WTC11 (cell line): ENCODE measurements at regions not wholly inside any gene's neighbourhood (a gene's known extent, or its start where the extent isn't known, plus 50 kb on each side); places are given as distances from the start of the nearest gene placed in this dataset.

Experiments used
- CBFB ChIP-seq: sonication (generic); formaldehyde crosslinking; IDR thresholded peaks from 2 replicates; pipeline ENCODE4 v1.8.1; 2022; ENCODE audit warnings: mild to moderate bottlenecking, low read depth, missing genetic modification reagents
- SOX15 ChIP-seq: fragments of 250-450 bp; sonication (Bioruptor Pico); IDR thresholded peaks from 2 replicates; pipeline ENCODE4 v1.9.0; 2021; ENCODE audit warnings: mild to moderate bottlenecking
- TEAD1 ChIP-seq: sonication (generic); formaldehyde crosslinking; IDR thresholded peaks from 2 replicates; pipeline ENCODE4 v1.8.0; 2022; ENCODE audit warnings: mild to moderate bottlenecking, missing genetic modification reagents
- ZNF121 ChIP-seq: sonication (generic); formaldehyde crosslinking; IDR thresholded peaks from 2 replicates; pipeline ENCODE4 v1.8.0; 2023; ENCODE audit warnings: missing genetic modification reagents
- ZNF219 ChIP-seq: sonication (generic); formaldehyde crosslinking; IDR thresholded peaks from 2 replicates; pipeline ENCODE4 v1.8.0; 2023; ENCODE audit warnings: missing genetic modification reagents, mild to moderate bottlenecking, borderline replicate concordance
- ZNF396 ChIP-seq: fragments of 250-450 bp; sonication (Bioruptor Pico); IDR thresholded peaks from 2 replicates; pipeline ENCODE4 v1.8.0; 2021; ENCODE audit warnings: mild to moderate bottlenecking, moderate library complexity, borderline replicate concordance
- ZNF671 ChIP-seq: fragments of 250-450 bp; sonication (Bioruptor Pico); IDR thresholded peaks from 2 replicates; pipeline ENCODE4 v1.8.0; 2021; ENCODE audit warnings: mild to moderate bottlenecking
- TF ChIP-seq, protein P1 (sequence below): fragments of 200-600 bp; IDR thresholded peaks from 2 replicates; pipeline ENCODE4 v1.8.0; 2022; ENCODE audit warnings: antibody characterized with exemption
- TF ChIP-seq, protein P2 (sequence below): sonication (generic); formaldehyde crosslinking; IDR thresholded peaks from 2 replicates; pipeline ENCODE4 v1.8.0; 2022; ENCODE audit warnings: missing genetic modification reagents
- TF ChIP-seq, protein P3 (sequence below): fragments of 250-450 bp; sonication (Bioruptor Pico); IDR thresholded peaks from 2 replicates; pipeline ENCODE4 v2.1.2; 2022; ENCODE audit warnings: mild to moderate bottlenecking, moderate library complexity
- TF ChIP-seq, protein P4 (sequence below): sonication (generic); formaldehyde crosslinking; IDR thresholded peaks from 2 replicates; pipeline ENCODE4 v1.8.0; 2022; ENCODE audit warnings: mild to moderate bottlenecking, missing genetic modification reagents
- TF ChIP-seq, protein P5 (sequence below): sonication (generic); formaldehyde crosslinking; IDR thresholded peaks from 2 replicates; pipeline ENCODE4 v1.8.0; 2022; ENCODE audit warnings: mild to moderate bottlenecking, missing genetic modification reagents

DNA sequence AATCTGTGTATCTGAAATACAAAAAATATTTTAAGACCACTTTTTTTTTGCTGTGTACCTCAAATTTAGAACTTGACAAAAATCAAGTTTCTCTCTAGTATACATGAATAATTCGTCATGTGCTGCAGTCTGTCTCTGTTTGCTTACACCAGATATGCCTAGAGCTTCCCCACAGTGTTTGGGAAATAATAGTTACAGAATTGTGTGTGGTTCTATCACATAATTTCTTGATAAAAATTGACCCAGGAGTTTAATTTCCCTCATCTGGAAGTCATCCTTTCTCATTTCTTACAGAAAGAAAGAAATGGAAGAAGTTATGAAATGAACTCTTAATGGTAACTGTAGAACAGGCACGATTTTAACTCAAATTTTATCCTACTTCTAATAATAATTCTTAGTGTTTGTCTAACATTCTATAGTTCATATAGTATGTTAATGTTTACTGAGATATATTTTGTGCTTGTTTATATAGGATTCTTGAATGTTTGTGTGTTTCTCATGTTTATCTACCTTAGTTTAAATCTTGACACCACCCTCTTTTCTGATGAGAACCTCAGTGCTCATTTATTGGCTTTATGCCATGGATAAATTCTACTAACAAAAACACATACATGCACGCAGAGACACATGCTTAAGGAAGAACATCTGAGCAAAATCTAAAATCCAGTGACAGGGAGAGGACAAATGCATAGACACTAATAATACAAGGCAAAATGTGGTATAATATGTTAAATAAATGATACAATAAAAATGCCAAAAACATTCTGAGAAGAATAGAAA, 61.4 kb upstream of the CTSC start:
- TF ChIP-seq, protein P1, sequence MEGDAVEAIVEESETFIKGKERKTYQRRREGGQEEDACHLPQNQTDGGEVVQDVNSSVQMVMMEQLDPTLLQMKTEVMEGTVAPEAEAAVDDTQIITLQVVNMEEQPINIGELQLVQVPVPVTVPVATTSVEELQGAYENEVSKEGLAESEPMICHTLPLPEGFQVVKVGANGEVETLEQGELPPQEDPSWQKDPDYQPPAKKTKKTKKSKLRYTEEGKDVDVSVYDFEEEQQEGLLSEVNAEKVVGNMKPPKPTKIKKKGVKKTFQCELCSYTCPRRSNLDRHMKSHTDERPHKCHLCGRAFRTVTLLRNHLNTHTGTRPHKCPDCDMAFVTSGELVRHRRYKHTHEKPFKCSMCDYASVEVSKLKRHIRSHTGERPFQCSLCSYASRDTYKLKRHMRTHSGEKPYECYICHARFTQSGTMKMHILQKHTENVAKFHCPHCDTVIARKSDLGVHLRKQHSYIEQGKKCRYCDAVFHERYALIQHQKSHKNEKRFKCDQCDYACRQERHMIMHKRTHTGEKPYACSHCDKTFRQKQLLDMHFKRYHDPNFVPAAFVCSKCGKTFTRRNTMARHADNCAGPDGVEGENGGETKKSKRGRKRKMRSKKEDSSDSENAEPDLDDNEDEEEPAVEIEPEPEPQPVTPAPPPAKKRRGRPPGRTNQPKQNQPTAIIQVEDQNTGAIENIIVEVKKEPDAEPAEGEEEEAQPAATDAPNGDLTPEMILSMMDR, result no peak
- TF ChIP-seq ZNF219 (CRISPR knock-in tag) (no peak), SOX15 (CRISPR knock-in tag) (no peak), ZNF671 (CRISPR knock-in tag) (no peak), ZNF396 (CRISPR knock-in tag) (no peak), TEAD1 (CRISPR knock-in tag) (no peak), ZNF121 (no peak), CBFB (CRISPR knock-in tag) (no peak)
- TF ChIP-seq, protein P2, sequence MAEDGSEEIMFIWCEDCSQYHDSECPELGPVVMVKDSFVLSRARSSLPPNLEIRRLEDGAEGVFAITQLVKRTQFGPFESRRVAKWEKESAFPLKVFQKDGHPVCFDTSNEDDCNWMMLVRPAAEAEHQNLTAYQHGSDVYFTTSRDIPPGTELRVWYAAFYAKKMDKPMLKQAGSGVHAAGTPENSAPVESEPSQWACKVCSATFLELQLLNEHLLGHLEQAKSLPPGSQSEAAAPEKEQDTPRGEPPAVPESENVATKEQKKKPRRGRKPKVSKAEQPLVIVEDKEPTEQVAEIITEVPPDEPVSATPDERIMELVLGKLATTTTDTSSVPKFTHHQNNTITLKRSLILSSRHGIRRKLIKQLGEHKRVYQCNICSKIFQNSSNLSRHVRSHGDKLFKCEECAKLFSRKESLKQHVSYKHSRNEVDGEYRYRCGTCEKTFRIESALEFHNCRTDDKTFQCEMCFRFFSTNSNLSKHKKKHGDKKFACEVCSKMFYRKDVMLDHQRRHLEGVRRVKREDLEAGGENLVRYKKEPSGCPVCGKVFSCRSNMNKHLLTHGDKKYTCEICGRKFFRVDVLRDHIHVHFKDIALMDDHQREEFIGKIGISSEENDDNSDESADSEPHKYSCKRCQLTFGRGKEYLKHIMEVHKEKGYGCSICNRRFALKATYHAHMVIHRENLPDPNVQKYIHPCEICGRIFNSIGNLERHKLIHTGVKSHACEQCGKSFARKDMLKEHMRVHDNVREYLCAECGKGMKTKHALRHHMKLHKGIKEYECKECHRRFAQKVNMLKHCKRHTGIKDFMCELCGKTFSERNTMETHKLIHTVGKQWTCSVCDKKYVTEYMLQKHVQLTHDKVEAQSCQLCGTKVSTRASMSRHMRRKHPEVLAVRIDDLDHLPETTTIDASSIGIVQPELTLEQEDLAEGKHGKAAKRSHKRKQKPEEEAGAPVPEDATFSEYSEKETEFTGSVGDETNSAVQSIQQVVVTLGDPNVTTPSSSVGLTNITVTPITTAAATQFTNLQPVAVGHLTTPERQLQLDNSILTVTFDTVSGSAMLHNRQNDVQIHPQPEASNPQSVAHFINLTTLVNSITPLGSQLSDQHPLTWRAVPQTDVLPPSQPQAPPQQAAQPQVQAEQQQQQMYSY (CRISPR knock-in tag), result no peak
- TF ChIP-seq, protein P3, sequence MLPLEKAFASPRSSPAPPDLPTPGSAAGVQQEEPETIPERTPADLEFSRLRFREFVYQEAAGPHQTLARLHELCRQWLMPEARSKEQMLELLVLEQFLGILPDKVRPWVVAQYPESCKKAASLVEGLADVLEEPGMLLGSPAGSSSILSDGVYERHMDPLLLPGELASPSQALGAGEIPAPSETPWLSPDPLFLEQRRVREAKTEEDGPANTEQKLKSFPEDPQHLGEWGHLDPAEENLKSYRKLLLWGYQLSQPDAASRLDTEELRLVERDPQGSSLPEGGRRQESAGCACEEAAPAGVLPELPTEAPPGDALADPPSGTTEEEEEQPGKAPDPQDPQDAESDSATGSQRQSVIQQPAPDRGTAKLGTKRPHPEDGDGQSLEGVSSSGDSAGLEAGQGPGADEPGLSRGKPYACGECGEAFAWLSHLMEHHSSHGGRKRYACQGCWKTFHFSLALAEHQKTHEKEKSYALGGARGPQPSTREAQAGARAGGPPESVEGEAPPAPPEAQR (CRISPR knock-in tag), result no peak
- TF ChIP-seq, protein P4, sequence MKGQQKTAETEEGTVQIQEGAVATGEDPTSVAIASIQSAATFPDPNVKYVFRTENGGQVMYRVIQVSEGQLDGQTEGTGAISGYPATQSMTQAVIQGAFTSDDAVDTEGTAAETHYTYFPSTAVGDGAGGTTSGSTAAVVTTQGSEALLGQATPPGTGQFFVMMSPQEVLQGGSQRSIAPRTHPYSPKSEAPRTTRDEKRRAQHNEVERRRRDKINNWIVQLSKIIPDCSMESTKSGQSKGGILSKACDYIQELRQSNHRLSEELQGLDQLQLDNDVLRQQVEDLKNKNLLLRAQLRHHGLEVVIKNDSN, result no peak
- TF ChIP-seq, protein P5, sequence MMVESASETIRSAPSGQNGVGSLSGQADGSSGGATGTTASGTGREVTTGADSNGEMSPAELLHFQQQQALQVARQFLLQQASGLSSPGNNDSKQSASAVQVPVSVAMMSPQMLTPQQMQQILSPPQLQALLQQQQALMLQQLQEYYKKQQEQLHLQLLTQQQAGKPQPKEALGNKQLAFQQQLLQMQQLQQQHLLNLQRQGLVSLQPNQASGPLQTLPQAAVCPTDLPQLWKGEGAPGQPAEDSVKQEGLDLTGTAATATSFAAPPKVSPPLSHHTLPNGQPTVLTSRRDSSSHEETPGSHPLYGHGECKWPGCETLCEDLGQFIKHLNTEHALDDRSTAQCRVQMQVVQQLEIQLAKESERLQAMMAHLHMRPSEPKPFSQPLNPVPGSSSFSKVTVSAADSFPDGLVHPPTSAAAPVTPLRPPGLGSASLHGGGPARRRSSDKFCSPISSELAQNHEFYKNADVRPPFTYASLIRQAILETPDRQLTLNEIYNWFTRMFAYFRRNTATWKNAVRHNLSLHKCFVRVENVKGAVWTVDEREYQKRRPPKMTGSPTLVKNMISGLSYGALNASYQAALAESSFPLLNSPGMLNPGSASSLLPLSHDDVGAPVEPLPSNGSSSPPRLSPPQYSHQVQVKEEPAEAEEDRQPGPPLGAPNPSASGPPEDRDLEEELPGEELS, result no peak
